Keratinocyte (primary cell): ENCODE measurements at regions not wholly inside any gene's neighbourhood (a gene's known extent, or its start where the extent isn't known, plus 50 kb on each side); places are given as distances from the start of the nearest gene placed in this dataset.

Experiments used
- DNase-seq: peaks from one replicate; pipeline ENCODE4 v3.0.0-alpha.2; 2011; ENCODE audit warnings: low read depth, missing footprints, low spot score
- FAIRE-seq: peaks from 2 replicates; lab custom pipeline; 2011; peaks lifted over from hg19 to GRCh38; lab: Jason Lieb, UNC
- H2AFZ ChIP-seq: 2 replicates; pipeline ENCODE4 v1.6.0; 2012; ENCODE audit warnings: low read length, control low read depth, inconsistent platforms; ENCODE audit not compliant: control insufficient read depth
- H3K27ac ChIP-seq: 2 replicates; pipeline ENCODE4 v1.5.1; 2011; ENCODE audit warnings: low read length; ENCODE audit not compliant: control insufficient read depth, insufficient read depth
- H3K27me3 ChIP-seq: 3 replicates; pipeline ENCODE4 v1.6.0; 2011; ENCODE audit warnings: low read length; ENCODE audit not compliant: control insufficient read depth, insufficient read depth; ENCODE audit errors: extremely low read depth
- H3K36me3 ChIP-seq, 2 experiments: 2 replicates in 1 of 2; 3 replicates in 1 of 2; pipeline ENCODE4 v1.5.1; 2011; ENCODE audit warnings: low read length in 2 of 2, mild to moderate bottlenecking in 1 of 2; ENCODE audit not compliant: control insufficient read depth in 2 of 2, insufficient read depth in 2 of 2; ENCODE audit errors: extremely low read depth in 1 of 2
- H3K4me1 ChIP-seq: 3 replicates; pipeline ENCODE4 v1.5.1; 2011; ENCODE audit warnings: low read length; ENCODE audit not compliant: control insufficient read depth, insufficient read depth; ENCODE audit errors: extremely low read depth
- H3K4me2 ChIP-seq: 3 replicates; pipeline ENCODE4 v1.6.0; 2011; ENCODE audit warnings: low read depth, low read length; ENCODE audit not compliant: control insufficient read depth, insufficient read depth; ENCODE audit errors: extremely low read depth
- H3K4me3 ChIP-seq, 3 experiments: fragments of 200-600 bp in 1 of 3; sonication (generic) in 1 of 3; 2 replicates in 2 of 3; 3 replicates in 1 of 3; pipeline ENCODE4 v1.5.1; 2011 to 2016; ENCODE audit warnings: low read length in 3 of 3, mild to moderate bottlenecking in 3 of 3, control low read depth in 2 of 3, inconsistent platforms in 1 of 3, low read depth in 1 of 3, mixed read lengths in 1 of 3, mixed run types in 1 of 3, moderate library complexity in 1 of 3; ENCODE audit not compliant: control insufficient read depth in 2 of 3, insufficient read depth in 2 of 3; ENCODE audit errors: extremely low read depth in 1 of 3
- H3K79me2 ChIP-seq: 2 replicates; pipeline ENCODE4 v1.6.0; 2012; ENCODE audit warnings: low read length; ENCODE audit not compliant: control insufficient read depth, insufficient read depth
- H3K9ac ChIP-seq: 3 replicates; pipeline ENCODE4 v1.6.0; 2011; ENCODE audit warnings: low read length; ENCODE audit not compliant: control insufficient read depth, insufficient read depth; ENCODE audit errors: extremely low read depth
- H3K9me1 ChIP-seq: 3 replicates; pipeline ENCODE4 v1.6.0; 2011; ENCODE audit warnings: low read length; ENCODE audit not compliant: control insufficient read depth, insufficient read depth; ENCODE audit errors: extremely low read depth
- H3K9me3 ChIP-seq: 2 replicates; pipeline ENCODE4 v1.5.1; 2012; ENCODE audit warnings: low read depth, low read length; ENCODE audit not compliant: control insufficient read depth
- H4K20me1 ChIP-seq: 3 replicates; pipeline ENCODE4 v1.6.0; 2011; ENCODE audit warnings: low read length; ENCODE audit not compliant: control insufficient read depth, insufficient read depth; ENCODE audit errors: extremely low read depth
- CTCF ChIP-seq, 3 experiments: IDR thresholded peaks in 1 of 3; conservative IDR thresholded peaks in 1 of 3; optimal IDR thresholded peaks in 1 of 3; 2 replicates in 2 of 3; 3 replicates in 1 of 3; pipeline versions ENCODE3 to v1.5.1; 2011; ENCODE audit warnings: low read length in 3 of 3, mild to moderate bottlenecking in 3 of 3, moderate library complexity in 2 of 3, control low read depth in 1 of 3, inconsistent platforms in 1 of 3; ENCODE audit not compliant: insufficient read depth in 2 of 3; ENCODE audit errors: extremely low read depth in 1 of 3
- EZH2 ChIP-seq: IDR thresholded peaks from one replicate; pipeline ENCODE4 v1.6.1; 2012; ENCODE audit warnings: inconsistent platforms, mild to moderate bottlenecking, low read length, moderate library complexity
- dilution Hi-C: fragments of 300-500 bp; cut with MboI; formaldehyde crosslinking; loops from one replicate; pipeline ENCODE4 v1.7.0; 2020; ENCODE audit warnings: low sequenced_read_pairs; ENCODE audit not compliant: extremely low pct_ligation_motif_present

- Histone ChIP-seq H2AFZ (no peak overlapping the region), H3K36me3 (no peaks in the 10 kb centered on the region), H3K4me3 (no peak overlapping the region), H3K27ac (no peak overlapping the region), H4K20me1 (no peaks in the 10 kb centered on the region), H3K79me2 (no peaks in the 10 kb centered on the region), H3K4me1 (peaks cover 8% of the 10 kb centered on the region), H3K9ac (no peak overlapping the region), H3K9me3 (no peaks in the 10 kb centered on the region), H3K27me3 (no peaks in the 10 kb centered on the region), H3K4me2 (no peak overlapping the region), H3K9me1 (no peaks in the 10 kb centered on the region)
- TF ChIP-seq CTCF (optimal IDR thresholded peaks at IDR 0.05 in 1 of 3, IDR thresholded peaks at IDR 0.05 in 1 of 3, conservative IDR thresholded peaks at IDR 0.05 in 1 of 3; ENCODE audit: extremely low read depth in 1 of 3, insufficient read depth in 2 of 3, low read length in 3 of 3) = no peak
- no peak for TF ChIP-seq EZH2
- FAIRE-seq = no peak
- no peak for DNase-seq
- dilution Hi-C loops = no loop called here
Measured at GRCh38 chr3:187970106-187970505, 183.9 kb upstream of the LPP start.

GRCh38 chr3:187971629-187972028, 182.3 kb upstream of the LPP start:
- Histone ChIP-seq H3K9me3 (no peaks in the 10 kb centered on the region), H3K27me3 (no peaks in the 10 kb centered on the region), H3K36me3 (no peaks in the 10 kb centered on the region), H3K9ac (no peak overlapping the region), H3K4me2 (no peak overlapping the region), H3K27ac (no peak overlapping the region), H3K4me3 (no peak overlapping the region), H3K79me2 (no peaks in the 10 kb centered on the region), H4K20me1 (no peaks in the 10 kb centered on the region), H2AFZ (no peak overlapping the region), H3K9me1 (no peaks in the 10 kb centered on the region), H3K4me1 (peaks cover 3% of the 10 kb centered on the region)
- no peak for DNase-seq
- TF ChIP-seq EZH2 (no peak), CTCF (optimal IDR thresholded peaks at IDR 0.05 in 1 of 3, IDR thresholded peaks at IDR 0.05 in 1 of 3, conservative IDR thresholded peaks at IDR 0.05 in 1 of 3; ENCODE audit: extremely low read depth in 1 of 3, insufficient read depth in 2 of 3, low read length in 3 of 3) (no peak)
- dilution Hi-C loops = no loop called here
- no peak for FAIRE-seq
